Activated CD4-positive, CD25-positive, alpha-beta regulatory T cell treated with anti-CD3 and anti-CD28 coated beads, Interleukin-2, amount 50 U/mL, for 16 hours (primary cell): ENCODE measurements at regions not wholly inside any gene's neighbourhood (a gene's known extent, or its start where the extent isn't known, plus 50 kb on each side); places are given as distances from the start of the nearest gene placed in this dataset.

Experiments
- DNase-seq: peaks from one replicate; pipeline ENCODE4 v3.0.0-alpha.2; 2020; ENCODE audit warnings: low read depth, low spot score

GRCh38 chr7:41910940-41911600, 208.2 kb upstream of the INHBA start:
- DNase-seq, result no peak

DNA sequence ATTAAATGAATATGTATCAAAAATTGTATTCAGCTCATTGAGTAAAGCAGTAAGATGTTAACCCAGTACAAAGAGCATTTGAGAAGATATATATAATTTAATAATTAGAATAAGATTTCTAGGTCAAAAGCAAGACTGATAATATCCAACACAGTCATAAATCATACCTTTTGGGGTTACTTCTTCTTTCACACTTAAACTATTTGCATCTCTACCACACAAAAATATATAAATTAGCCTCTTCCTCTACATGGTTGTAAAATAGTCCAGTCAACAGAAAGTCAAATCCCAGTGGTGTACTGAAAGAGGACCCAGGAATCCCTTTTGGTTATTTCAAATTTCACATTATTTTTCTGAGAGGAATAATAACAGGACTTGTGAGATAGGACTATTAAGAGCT, 204.6 kb upstream of the INHBA start:
- DNase-seq, result no peak

DNA sequence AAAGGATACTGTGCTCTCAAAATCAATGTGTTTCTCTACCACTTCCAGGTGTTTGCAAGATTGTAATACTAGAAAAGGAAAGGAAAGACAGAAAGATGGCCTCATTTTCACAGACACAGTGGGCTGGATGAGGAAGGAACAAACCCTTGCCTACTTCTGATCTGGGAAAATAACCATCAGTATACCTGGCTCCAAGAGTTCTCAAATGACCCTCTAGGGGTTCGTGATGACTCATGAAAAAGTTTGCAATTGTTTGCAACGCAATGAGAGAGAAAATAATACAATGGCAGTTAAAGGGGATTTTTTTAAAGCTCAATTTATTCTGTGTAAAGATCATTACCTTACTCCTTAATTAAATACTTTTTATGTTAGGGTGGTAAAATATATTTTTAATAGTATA, 197.6 kb upstream of the INHBA start:
- DNase-seq, result no peak

GRCh38 chr7:41899823-41900433, 197.0 kb upstream of the INHBA start:
- no peak for DNase-seq

DNA sequence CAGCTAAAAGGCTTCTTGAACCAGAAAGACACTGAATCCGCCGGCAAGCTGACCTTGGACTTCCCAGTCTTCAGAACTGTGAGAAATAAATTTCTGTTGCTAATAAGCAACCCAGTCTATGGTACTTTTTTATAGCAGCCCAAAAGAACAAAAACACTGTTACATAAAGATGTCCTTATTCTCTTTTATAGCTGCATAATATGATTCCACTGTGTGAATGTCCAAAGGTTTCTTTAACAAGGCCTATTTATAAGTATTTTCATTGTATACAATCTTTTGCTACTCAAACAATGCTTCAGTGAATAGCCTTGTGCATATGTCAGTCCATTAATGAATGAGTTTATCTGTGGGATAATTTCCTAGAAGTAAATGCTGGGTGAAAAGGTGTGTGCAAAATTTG, 190.8 kb upstream of the INHBA start:
- no peak for DNase-seq

DNA sequence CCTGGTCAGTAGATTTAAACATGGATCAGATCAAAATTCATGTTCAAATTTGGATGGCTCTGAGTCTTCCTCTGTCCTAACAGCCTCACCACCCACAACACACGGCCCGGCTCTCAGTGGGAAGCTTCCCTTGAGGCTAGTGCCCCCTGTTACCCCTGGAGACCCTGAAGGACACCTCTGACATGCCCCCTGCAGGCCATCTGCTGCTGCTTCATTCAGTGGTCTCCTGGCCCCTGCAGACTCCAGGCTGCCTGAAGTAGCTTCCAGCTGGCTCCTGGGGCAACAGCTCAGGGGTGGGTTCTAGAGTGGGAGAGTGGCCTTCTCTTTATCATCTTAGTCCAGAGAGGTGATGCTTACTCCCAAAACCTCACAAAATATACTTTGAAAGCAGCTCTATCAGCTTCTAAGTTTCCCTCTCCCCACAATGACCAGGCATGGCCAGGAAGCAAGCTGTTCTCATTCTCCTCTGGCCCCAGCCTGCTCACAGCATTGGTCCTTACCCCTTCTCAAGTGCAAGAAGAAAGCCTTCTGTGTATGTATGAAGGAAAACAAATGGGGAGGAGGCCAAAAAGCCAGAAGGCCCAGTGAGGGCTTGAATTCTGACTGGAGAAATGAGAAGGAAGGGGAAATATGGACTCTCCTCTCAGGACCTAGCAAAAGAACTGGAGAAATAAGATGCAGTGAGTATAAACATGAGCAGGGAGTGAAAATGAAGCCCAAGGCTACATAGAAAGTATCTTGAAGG, 189.6 kb upstream of the INHBA start:
- no peak for DNase-seq

DNA sequence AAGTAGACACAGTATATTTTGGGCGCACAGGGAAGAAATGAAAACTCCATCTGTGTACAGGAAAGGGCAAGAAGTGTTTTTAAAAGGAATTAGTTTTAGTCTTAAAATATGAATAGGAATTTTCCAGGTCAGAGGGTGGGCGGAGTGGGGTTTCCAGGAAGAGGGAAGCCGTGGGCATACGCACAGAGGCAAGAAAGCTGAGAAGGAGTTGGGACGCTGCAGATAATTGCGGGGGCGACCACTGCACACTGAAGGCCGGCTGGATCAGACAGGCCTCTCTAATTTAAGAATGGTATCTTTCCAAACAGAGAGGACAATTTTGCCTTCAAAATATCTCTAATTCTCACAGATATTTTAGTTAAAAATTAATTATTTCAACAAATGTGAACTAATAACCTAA, 189.1 kb upstream of the INHBA start:
- no peak for DNase-seq

GRCh38 chr7:41890631-41891274, 187.9 kb upstream of the INHBA start:
- DNase-seq, result no peak

DNA sequence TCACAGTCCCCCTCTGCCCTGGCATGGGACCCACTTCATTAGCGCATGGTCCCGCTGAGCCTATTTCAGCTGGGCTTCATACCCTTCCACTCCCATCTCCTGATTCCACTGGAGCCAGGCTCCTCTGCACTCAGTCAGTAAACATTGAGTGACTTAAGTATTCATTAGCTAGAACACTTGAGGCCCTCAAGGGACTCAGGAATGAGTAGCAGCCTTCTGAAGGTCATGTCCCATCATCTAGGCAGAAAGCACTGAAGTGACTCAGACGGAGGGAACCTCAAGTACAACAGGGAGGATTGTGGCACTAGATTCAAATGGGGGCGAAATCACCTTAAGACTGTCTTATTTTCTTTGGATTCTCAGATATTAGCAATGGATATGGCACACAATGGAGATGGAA, 186.6 kb upstream of the INHBA start:
- no peak for DNase-seq

- DNase-seq, result no peak
Observed at GRCh38 chr7:41889040-41889439, 186.2 kb upstream of the INHBA start.

DNA sequence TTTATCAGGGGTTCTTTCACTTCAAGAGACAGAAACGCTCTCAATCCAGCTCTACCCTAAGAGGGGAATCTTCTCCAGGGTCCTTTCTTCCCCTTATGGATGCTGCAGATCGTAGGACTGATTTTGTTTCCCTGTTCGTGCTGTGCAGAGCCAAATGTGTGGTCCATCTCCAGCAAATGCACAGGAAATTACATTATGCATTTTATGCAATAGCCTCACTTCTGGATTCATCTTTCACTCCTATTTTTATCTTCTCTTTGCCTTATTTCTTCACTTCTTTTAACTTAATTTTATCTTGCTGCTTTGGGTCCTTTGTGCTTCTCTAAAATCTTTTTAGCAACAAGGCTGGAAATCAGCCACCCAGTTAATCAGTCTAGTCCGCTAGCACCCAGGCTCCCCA, 184.5 kb upstream of the INHBA start:
- no peak for DNase-seq

DNA sequence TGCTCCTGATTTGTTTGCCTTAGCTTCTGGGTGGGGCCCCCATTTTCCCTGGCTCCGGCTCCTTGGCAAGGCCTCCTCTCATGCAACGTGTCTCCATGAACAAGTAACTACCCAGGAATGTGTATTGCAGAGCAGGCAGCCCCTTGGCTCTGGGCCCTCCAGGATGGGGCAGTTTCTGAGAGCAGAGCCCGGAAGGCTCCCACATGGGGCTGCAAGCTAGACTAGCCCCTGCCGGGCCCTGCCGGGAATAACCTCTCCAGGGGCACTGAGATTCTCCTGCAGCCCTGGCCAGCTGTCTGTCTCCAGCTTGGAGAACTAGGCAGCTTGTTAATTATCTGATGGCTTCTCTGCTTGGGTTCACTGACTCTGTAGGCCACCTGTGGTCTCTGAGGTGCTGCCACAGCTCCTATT, 184.0 kb upstream of the INHBA start:
- no peak for DNase-seq

GRCh38 chr7:41886262-41886900, 183.5 kb upstream of the INHBA start:
- DNase-seq, result no peak

GRCh38 chr7:41885748-41886147, 182.9 kb upstream of the INHBA start:
- no peak for DNase-seq

- no peak for DNase-seq
Observed at GRCh38 chr7:41885078-41885477, 182.2 kb upstream of the INHBA start.

GRCh38 chr7:41882745-41883420, 180.0 kb upstream of the INHBA start:
- DNase-seq, result no peak

DNA sequence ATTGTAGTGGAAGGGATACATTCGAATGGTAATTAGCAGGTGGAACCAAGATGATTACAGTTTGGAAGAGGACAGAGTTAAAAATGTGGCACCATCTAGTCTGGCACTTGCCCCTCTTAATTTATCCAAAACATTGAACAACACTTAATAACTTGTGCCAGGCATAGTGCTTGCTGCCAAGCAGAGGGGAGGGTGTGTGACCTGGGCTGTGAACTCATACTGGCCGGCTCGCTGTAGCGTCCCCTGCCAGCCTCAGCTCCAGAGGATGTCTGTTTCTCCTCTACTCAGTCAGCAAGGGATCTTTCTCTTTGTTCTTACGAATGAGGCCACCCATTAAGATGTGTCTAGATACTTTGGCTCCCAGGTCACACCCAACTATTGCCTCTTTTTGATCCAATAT, 179.4 kb upstream of the INHBA start:
- no peak for DNase-seq

- DNase-seq, result peak; percentile 41
Observed at GRCh38 chr7:41881331-41882130, 178.6 kb upstream of the INHBA start.

- no peak for DNase-seq
Observed at GRCh38 chr7:41880107-41880506, 177.2 kb upstream of the INHBA start.

- no peak for DNase-seq
Observed at GRCh38 chr7:41879403-41879802, 176.5 kb upstream of the INHBA start.
